Fibroblast of skin of left biceps (primary cell): ENCODE measurements at regions not wholly inside any gene's neighbourhood (a gene's known extent, or its start where the extent isn't known, plus 50 kb on each side); places are given as distances from the start of the nearest gene placed in this dataset.

Source experiments
- DNase-seq, 2 experiments: peaks; one replicate each; pipeline ENCODE4 v3.0.0-alpha.2; 2013; ENCODE audit warnings: low read depth in 2 of 2

DNA sequence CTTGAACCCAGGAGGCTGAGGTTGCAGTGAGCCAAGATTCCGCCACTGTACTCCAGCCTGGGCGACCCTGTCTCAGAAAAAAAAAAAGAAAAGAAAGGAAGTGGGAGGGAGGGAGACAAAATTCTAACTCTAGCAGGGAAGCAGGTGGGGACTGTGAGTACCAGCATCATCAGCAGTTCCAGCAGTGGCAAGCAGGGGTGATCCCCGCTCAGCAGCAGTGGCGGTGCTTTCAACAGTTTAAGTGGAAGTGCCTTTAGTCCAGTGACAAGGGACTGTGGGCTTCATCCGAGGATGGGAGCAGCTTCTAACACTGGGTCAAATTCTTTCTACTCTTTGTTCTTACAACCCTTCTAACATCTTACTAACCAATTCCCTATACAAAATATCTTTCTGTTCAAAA, 858.1 kb upstream of the ADAMTS5 start:
- no peak for DNase-seq

- DNase-seq = no peak
These were observed 856.8 kb upstream of the ADAMTS5 start for GRCh38 chr21:27823652-27824201.

GRCh38 chr21:27820342-27820741, 853.5 kb upstream of the ADAMTS5 start:
- no peak for DNase-seq

DNA sequence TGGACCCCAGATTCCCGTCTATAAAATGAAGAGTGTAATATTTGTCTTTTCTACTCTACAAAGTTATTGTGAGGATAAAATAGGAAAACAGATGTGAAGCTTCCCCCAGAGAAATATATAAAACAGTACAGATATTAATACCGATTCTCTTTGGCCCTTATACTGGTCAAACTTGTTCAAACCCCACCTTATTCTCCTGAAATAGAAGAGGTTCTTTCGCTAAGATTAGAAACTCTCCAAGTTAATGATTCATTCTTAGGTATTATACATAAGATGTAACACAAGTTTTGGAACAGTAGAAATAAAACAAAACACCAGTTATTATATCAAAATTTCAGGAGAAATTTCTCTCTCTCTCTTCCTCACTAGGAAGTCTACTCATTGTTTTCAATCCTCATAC, 852.4 kb upstream of the ADAMTS5 start:
- DNase-seq = no peak

GRCh38 chr21:27818847-27819246, 852.0 kb upstream of the ADAMTS5 start:
- no peak for DNase-seq

GRCh38 chr21:27817902-27818623, 851.2 kb upstream of the ADAMTS5 start:
- DNase-seq = no peak

GRCh38 chr21:27817074-27817473, 850.2 kb upstream of the ADAMTS5 start:
- DNase-seq = no peak

- DNase-seq = no peak
These were observed 849.4 kb upstream of the ADAMTS5 start for GRCh38 chr21:27816301-27816700.

DNA sequence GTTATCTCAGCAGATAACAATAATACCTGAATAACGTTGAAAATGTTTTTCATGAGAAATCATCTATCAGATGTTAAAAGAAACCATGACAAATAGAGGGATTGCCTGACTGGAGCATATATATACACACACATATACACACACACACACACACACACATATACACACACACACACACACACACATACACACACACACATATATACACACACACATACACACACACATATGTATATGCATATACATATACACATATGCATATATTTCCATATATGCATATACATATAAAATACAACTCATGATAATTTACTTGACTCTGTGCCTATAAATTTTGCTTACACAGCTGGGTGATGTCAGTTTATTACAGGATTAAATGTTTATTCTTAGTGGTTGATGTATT, 847.3 kb upstream of the ADAMTS5 start:
- no peak for DNase-seq

- DNase-seq = no peak
These were observed 846.9 kb upstream of the ADAMTS5 start for GRCh38 chr21:27813750-27814149.

DNA sequence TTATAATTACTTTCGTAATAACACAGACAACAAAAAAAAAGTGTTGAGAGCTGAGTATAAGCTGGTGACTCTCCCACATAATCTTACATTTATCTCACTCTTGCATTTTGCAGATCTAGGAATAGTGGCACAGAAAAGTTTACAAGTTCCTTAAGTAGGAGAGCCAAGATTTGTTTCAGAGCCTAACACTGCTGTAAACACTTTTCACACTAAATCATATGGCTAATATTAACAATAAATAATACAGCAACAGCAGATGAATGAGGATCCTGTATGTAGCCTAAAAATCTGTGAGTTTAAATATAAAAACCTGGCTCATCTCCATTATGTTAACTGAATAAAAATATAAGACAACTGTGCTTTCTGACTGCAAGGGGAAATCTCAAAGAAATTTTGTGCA, 846.5 kb upstream of the ADAMTS5 start:
- DNase-seq = no peak

DNA sequence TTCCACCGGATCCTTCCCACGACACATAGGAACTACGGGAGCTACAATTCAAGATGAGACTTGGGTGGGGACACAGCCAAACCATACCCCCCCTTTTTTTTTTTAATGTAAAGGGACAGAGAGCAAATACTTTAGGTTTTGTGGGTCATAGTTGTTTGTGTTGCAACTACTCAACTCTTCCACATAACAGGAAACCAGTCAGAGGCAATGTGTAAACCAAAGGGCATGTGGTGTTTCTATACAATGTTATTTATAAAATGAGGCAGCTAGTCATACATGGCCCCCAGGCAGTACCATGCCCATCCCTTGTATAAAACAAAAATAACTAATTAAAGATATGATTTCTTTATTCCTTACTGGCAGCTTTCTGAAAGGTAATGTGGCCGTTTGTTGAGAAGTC, 845.4 kb upstream of the ADAMTS5 start:
- no peak for DNase-seq

GRCh38 chr21:27808923-27809322, 842.0 kb upstream of the ADAMTS5 start:
- no peak for DNase-seq

GRCh38 chr21:27807596-27807995, 840.7 kb upstream of the ADAMTS5 start:
- no peak for DNase-seq

- no peak for DNase-seq
These were observed 839.4 kb upstream of the ADAMTS5 start for GRCh38 chr21:27806281-27806680.

DNA sequence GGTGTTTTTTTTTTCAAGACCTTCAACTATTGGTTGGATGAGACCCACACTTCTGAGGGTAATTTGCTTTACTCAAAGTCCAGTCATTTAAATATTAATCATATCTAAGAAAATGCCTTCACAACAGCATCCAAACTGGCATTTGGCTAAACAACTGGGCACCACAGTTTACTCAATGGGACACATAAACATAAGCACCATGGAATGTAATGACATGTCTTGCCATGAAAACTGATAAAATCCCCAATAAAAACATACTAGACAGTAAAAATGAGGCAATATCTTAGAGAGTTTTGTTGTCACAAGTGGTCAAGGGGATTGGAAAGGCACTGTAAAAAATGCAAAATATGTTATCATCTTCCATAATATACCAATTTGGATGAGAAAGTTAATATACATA, 838.8 kb upstream of the ADAMTS5 start:
- no peak for DNase-seq

DNA sequence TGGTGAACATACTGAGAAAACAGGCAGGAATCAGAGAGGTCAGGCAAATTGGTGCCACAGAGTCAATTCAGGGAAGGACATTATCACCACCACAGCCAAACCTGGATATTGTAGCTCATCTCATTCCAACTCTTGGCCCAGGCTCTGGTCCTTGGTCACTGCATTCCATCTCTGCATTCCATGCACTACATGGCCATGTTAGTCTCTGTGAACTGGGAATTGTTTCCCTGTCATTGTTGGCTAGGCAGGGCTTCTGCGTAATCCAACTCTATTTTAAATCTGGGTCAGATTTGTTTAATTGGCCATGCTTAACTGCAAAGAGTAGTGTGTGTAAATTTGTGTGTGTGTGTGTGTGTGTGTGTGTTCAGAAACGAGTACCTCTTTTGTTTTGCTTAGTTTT, 837.6 kb upstream of the ADAMTS5 start:
- no peak for DNase-seq

GRCh38 chr21:27803571-27803970, 836.7 kb upstream of the ADAMTS5 start:
- DNase-seq = no peak

GRCh38 chr21:27802816-27803475, 836.1 kb upstream of the ADAMTS5 start:
- no peak for DNase-seq

GRCh38 chr21:27799861-27800260, 833.0 kb upstream of the ADAMTS5 start:
- no peak for DNase-seq

DNA sequence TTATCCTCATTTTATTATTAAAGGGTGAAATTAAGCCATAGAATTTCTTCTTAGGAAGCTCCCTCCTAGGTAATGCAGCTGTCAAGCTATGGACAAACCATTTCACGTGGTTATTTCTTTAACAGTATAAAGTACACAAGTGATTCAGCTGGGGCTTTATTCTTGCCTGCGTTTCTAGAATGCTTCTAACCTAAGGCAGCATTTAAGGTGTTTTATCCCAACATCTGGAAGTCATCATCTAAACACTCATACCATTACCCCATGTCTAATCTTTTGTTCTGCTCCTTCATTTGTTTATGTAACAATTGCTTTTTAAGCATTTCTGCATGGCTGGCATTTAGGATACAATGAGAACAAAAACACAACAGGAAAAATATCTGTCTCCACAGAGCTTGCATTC, 829.2 kb upstream of the ADAMTS5 start:
- peak in 1 of 2 experiments; percentile 14 for DNase-seq

DNA sequence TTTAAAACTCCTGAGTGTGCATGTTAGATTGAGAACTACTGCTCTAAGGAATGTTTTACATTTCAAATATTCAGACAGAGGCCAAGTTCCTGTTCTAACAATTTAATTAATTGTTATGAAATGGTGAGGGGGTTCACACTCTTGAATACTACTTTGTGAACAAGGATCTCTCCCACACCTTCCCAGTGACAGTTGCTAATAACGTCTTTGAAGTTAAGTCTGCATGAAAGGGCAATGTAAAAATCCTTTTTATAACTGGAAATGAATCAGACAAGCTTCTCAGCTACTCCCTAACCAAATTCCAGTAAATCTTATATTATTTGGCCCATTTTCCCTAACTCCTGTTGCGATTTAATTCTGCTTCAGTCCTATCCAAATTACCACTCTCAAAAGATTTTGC, 828.5 kb upstream of the ADAMTS5 start:
- DNase-seq = no peak

DNA sequence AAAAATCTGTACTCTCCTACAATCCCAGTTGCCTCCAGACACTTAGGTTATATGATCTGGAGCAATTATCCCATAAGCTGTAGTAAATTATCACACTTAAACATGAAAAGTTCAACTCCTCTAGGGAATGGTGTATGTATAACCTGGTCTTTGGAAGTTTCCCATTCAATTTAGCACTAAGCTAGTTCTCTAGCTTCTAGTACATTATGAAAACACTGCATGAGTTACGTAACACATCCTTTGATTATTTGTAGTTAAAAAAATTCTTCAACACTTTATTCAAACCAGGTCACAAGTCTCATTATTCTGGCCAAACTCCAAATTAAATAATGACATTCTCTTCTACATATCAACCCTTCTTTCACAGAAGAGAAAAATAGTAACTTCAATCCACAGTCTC, 827.0 kb upstream of the ADAMTS5 start:
- DNase-seq = no peak
